GM23338 (cell line): ENCODE measurements at regions not wholly inside any gene's neighbourhood (a gene's known extent, or its start where the extent isn't known, plus 50 kb on each side); places are given as distances from the start of the nearest gene placed in this dataset.

Experiments used
- ATAC-seq: fragments of 200-7000 bp; cut with Tn5 transposase; 3 replicates; pipeline ENCODE4 v1.9.1; 2020
- DNase-seq: peaks from one replicate; pipeline ENCODE4 v3.0.0-alpha.2; 2015; ENCODE audit warnings: low spot score
- H2AFZ ChIP-seq: fragments of 200-600 bp; sonication (generic); 2 replicates; pipeline ENCODE4 v1.8.0; 2016; ENCODE audit warnings: antibody characterized with exemption, mild to moderate bottlenecking, moderate library complexity
- H3F3A ChIP-seq: fragments of 200-600 bp; sonication (generic); replicated peaks from 2 replicates; pipeline ENCODE4 v1.8.0; 2017; ENCODE audit warnings: antibody characterized with exemption, mixed run types, low read depth
- H3K27ac ChIP-seq: fragments of 200-600 bp; sonication (generic); 2 replicates; pipeline ENCODE4 v1.6.1; 2016; ENCODE audit warnings: low read depth
- H3K27me3 ChIP-seq: fragments of 200-600 bp; sonication (generic); 2 replicates; pipeline ENCODE4 v1.8.0; 2016; ENCODE audit warnings: mild to moderate bottlenecking, mixed run types, moderate library complexity; ENCODE audit not compliant: insufficient read depth
- H3K36me3 ChIP-seq: fragments of 200-600 bp; sonication (generic); 2 replicates; pipeline ENCODE4 v1.8.0; 2016; ENCODE audit warnings: mild to moderate bottlenecking; ENCODE audit not compliant: insufficient read depth
- H3K4me1 ChIP-seq: fragments of 200-600 bp; sonication (generic); 2 replicates; pipeline ENCODE4 v1.8.0; 2016; ENCODE audit warnings: mild to moderate bottlenecking, moderate library complexity; ENCODE audit not compliant: insufficient read depth
- H3K4me2 ChIP-seq: fragments of 200-600 bp; sonication (generic); 2 replicates; pipeline ENCODE4 v1.7.1; 2017; ENCODE audit warnings: mixed run types
- H3K4me3 ChIP-seq: fragments of 200-600 bp; sonication (generic); 2 replicates; pipeline ENCODE4 v1.6.1; 2016; ENCODE audit warnings: mixed run types
- H3K79me2 ChIP-seq: fragments of 200-600 bp; sonication (generic); replicated peaks from 2 replicates; pipeline ENCODE4 v1.8.0; 2017; ENCODE audit warnings: mild to moderate bottlenecking; ENCODE audit not compliant: insufficient read depth
- H3K9me2 ChIP-seq: fragments of 200-600 bp; sonication (generic); 2 replicates; pipeline ENCODE4 v1.8.0; 2017; ENCODE audit not compliant: insufficient read depth
- H4K20me1 ChIP-seq: fragments of 200-600 bp; sonication (generic); replicated peaks from 2 replicates; pipeline ENCODE4 v1.8.0; 2017; ENCODE audit warnings: mild to moderate bottlenecking; ENCODE audit not compliant: insufficient read depth
- H3K27ac Mint-ChIP-seq: 2 replicates; pipeline ENCODE4 v1.8.0; 2020; ENCODE audit warnings: inconsistent platforms, mild to moderate bottlenecking, moderate library complexity, mixed read lengths
- H3K27me3 Mint-ChIP-seq: 3 replicates; pipeline ENCODE4 v1.8.0; 2022; ENCODE audit warnings: low read depth, mild to moderate bottlenecking, moderate library complexity, mixed read lengths, inconsistent platforms; ENCODE audit not compliant: insufficient read depth, poor library complexity
- H3K36me3 Mint-ChIP-seq: 3 replicates; pipeline ENCODE4 v1.8.0; 2021; ENCODE audit warnings: low read depth, mild to moderate bottlenecking, inconsistent platforms, moderate library complexity, mixed read lengths
- H3K4me1 Mint-ChIP-seq: 3 replicates; pipeline ENCODE4 v1.8.0; 2020; ENCODE audit warnings: mild to moderate bottlenecking, inconsistent platforms, mixed read lengths
- H3K4me3 Mint-ChIP-seq: 3 replicates; pipeline ENCODE4 v1.8.0; 2021; ENCODE audit warnings: moderate library complexity, mild to moderate bottlenecking, inconsistent platforms, mixed read lengths
- H3K9me3 Mint-ChIP-seq: 3 replicates; pipeline ENCODE4 v1.8.0; 2020; ENCODE audit warnings: moderate library complexity, mild to moderate bottlenecking, inconsistent platforms, mixed read lengths
- JUNB ChIP-seq: IDR thresholded peaks from one replicate; pipeline ENCODE4 v1.6.1; 2016; ENCODE audit warnings: antibody characterized with exemption; ENCODE audit not compliant: unreplicated experiment
- NANOG ChIP-seq: IDR thresholded peaks from 2 replicates; pipeline ENCODE4 v1.6.1; 2016; ENCODE audit warnings: antibody characterized with exemption, borderline replicate concordance
- POLR2AphosphoS5 ChIP-seq: IDR thresholded peaks from 2 replicates; pipeline ENCODE4 v1.6.1; 2016; ENCODE audit warnings: antibody characterized with exemption, low read depth
- STAT1 ChIP-seq: IDR thresholded peaks from one replicate; pipeline ENCODE4 v1.6.1; 2016; ENCODE audit warnings: antibody characterized with exemption; ENCODE audit not compliant: unreplicated experiment
- ZNF114 ChIP-seq: fragments of 250-450 bp; sonication (Bioruptor Pico); IDR thresholded peaks from 2 replicates; pipeline ENCODE4 v1.5.0; 2020; ENCODE audit warnings: mild to moderate bottlenecking, moderate library complexity
- ZNF331 ChIP-seq: fragments of 250-450 bp; sonication (Bioruptor Pico); IDR thresholded peaks from 2 replicates; pipeline ENCODE4 v1.5.0; 2020; ENCODE audit warnings: low read depth, mild to moderate bottlenecking, moderate library complexity
- TF ChIP-seq, protein P1 (sequence below), 2 experiments: fragments of 200-600 bp in 1 of 2; sonication (generic) in 1 of 2; conservative IDR thresholded peaks; 2 replicates each; pipeline versions ENCODE4 v1.5.1 to v1.6.1; 2016 to 2017; ENCODE audit warnings: antibody characterized with exemption in 2 of 2, low read depth in 2 of 2, mild to moderate bottlenecking in 2 of 2, moderate library complexity in 1 of 2
- TF ChIP-seq, protein P2 (sequence below): IDR thresholded peaks from 2 replicates; pipeline ENCODE4 v1.6.1; 2016; ENCODE audit warnings: antibody characterized with exemption
- TF ChIP-seq, protein P3 (sequence below): fragments of 250-450 bp; sonication (Bioruptor Pico); IDR thresholded peaks from 2 replicates; pipeline ENCODE4 v1.5.0; 2020; ENCODE audit warnings: mild to moderate bottlenecking, moderate library complexity

DNA sequence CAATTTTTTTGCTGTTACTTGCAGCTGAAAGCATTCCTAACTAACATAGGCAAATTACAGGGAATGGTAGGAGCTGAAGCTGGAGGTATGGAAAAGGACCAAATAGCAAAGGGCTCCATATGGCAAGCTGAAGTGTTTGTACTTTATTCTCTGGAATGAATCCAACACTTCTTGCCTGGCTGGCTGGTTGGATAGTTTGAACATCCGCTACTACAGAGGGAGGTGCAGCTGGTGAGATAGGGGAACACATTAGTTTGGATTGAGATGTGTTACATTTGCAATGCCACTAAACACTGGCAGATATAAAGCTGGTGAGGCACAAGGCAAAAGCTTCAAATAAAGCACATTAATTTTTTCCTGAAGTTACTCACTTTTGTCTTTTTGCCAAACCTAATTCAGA lies 291.5 kb downstream of the SP3 start (continued):
- TF ChIP-seq, protein P1, sequence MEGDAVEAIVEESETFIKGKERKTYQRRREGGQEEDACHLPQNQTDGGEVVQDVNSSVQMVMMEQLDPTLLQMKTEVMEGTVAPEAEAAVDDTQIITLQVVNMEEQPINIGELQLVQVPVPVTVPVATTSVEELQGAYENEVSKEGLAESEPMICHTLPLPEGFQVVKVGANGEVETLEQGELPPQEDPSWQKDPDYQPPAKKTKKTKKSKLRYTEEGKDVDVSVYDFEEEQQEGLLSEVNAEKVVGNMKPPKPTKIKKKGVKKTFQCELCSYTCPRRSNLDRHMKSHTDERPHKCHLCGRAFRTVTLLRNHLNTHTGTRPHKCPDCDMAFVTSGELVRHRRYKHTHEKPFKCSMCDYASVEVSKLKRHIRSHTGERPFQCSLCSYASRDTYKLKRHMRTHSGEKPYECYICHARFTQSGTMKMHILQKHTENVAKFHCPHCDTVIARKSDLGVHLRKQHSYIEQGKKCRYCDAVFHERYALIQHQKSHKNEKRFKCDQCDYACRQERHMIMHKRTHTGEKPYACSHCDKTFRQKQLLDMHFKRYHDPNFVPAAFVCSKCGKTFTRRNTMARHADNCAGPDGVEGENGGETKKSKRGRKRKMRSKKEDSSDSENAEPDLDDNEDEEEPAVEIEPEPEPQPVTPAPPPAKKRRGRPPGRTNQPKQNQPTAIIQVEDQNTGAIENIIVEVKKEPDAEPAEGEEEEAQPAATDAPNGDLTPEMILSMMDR (conservative IDR thresholded peaks at IDR 0.05; ENCODE audit: low read depth in 2 of 2) = no peak
- TF ChIP-seq ZNF331 (CRISPR knock-in tag) (no peak), ZNF114 (CRISPR knock-in tag) (no peak), NANOG (no peak)
- TF ChIP-seq, protein P2, sequence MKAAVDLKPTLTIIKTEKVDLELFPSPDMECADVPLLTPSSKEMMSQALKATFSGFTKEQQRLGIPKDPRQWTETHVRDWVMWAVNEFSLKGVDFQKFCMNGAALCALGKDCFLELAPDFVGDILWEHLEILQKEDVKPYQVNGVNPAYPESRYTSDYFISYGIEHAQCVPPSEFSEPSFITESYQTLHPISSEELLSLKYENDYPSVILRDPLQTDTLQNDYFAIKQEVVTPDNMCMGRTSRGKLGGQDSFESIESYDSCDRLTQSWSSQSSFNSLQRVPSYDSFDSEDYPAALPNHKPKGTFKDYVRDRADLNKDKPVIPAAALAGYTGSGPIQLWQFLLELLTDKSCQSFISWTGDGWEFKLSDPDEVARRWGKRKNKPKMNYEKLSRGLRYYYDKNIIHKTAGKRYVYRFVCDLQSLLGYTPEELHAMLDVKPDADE = no peak
- TF ChIP-seq, protein P3, sequence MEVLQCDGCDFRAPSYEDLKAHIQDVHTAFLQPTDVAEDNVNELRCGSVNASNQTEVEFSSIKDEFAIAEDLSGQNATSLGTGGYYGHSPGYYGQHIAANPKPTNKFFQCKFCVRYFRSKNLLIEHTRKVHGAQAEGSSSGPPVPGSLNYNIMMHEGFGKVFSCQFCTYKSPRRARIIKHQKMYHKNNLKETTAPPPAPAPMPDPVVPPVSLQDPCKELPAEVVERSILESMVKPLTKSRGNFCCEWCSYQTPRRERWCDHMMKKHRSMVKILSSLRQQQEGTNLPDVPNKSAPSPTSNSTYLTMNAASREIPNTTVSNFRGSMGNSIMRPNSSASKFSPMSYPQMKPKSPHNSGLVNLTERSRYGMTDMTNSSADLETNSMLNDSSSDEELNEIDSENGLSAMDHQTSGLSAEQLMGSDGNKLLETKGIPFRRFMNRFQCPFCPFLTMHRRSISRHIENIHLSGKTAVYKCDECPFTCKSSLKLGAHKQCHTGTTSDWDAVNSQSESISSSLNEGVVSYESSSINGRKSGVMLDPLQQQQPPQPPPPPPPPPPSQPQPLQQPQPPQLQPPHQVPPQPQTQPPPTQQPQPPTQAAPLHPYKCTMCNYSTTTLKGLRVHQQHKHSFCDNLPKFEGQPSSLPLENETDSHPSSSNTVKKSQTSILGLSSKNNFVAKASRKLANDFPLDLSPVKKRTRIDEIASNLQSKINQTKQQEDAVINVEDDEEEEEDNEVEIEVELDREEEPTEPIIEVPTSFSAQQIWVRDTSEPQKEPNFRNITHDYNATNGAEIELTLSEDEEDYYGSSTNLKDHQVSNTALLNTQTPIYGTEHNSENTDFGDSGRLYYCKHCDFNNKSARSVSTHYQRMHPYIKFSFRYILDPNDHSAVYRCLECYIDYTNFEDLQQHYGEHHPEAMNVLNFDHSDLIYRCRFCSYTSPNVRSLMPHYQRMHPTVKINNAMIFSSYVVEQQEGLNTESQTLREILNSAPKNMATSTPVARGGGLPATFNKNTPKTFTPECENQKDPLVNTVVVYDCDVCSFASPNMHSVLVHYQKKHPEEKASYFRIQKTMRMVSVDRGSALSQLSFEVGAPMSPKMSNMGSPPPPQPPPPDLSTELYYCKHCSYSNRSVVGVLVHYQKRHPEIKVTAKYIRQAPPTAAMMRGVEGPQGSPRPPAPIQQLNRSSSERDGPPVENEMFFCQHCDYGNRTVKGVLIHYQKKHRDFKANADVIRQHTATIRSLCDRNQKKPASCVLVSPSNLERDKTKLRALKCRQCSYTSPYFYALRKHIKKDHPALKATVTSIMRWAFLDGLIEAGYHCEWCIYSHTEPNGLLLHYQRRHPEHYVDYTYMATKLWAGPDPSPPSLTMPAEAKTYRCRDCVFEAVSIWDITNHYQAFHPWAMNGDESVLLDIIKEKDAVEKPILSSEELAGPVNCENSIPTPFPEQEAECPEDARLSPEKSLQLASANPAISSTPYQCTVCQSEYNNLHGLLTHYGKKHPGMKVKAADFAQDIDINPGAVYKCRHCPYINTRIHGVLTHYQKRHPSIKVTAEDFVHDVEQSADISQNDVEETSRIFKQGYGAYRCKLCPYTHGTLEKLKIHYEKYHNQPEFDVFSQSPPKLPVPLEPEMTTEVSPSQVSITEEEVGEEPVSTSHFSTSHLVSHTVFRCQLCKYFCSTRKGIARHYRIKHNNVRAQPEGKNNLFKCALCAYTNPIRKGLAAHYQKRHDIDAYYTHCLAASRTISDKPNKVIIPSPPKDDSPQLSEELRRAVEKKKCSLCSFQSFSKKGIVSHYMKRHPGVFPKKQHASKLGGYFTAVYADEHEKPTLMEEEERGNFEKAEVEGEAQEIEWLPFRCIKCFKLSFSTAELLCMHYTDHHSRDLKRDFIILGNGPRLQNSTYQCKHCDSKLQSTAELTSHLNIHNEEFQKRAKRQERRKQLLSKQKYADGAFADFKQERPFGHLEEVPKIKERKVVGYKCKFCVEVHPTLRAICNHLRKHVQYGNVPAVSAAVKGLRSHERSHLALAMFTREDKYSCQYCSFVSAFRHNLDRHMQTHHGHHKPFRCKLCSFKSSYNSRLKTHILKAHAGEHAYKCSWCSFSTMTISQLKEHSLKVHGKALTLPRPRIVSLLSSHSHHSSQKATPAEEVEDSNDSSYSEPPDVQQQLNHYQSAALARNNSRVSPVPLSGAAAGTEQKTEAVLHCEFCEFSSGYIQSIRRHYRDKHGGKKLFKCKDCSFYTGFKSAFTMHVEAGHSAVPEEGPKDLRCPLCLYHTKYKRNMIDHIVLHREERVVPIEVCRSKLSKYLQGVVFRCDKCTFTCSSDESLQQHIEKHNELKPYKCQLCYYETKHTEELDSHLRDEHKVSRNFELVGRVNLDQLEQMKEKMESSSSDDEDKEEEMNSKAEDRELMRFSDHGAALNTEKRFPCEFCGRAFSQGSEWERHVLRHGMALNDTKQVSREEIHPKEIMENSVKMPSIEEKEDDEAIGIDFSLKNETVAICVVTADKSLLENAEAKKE (CRISPR knock-in tag) = no peak

DNA sequence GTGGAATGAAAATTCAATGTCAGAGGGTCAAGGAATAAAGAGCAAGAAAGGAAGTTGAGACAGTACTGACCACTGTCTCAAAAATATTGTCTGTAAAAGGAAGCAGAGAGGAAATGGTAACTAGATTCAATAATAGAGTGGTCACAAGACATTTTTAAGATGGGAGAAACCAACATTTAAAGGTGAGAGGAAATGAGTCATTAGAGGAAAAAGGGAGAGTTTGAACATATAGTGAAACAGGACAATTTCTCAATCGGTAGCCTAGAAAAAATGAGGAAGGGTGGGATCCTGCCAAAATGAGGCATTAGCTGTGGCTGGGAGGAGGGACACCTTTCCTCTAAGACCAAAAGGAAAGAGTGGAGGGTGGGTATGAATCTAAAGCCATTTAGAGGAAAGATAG lies 288.5 kb downstream of the SP3 start:
- Histone ChIP-seq H3K4me2 (no peak overlapping the region), H3K4me3 (no peak overlapping the region), H3K27me3 (no peaks in the 10 kb centered on the region), H4K20me1 (no peaks in the 10 kb centered on the region), H3K27ac (no peak overlapping the region), H3K79me2 (no peaks in the 10 kb centered on the region), H3K36me3 (no peaks in the 10 kb centered on the region), H3K4me1 (no peaks in the 10 kb centered on the region), H2AFZ (no peak overlapping the region), H3F3A (no peaks in the 10 kb centered on the region), H3K9me2 (peaks cover 4% of the 10 kb centered on the region; the same call in 1 of the 2 replicates)
- Mint-ChIP-seq H3K4me1 (peaks cover 3% of the 10 kb centered on the region), H3K36me3 (no peaks in the 10 kb centered on the region), H3K27ac (no peak overlapping the region), H3K9me3 (peaks cover 9% of the 10 kb centered on the region; the same call in 2 of the 3 replicates), H3K27me3 (peaks cover 3% of the 10 kb centered on the region), H3K4me3 (no peak overlapping the region)
- TF ChIP-seq NANOG = no peak
- TF ChIP-seq ZNF114 (CRISPR knock-in tag) = no peak
- no peak for TF ChIP-seq JUNB
- no peak for TF ChIP-seq STAT1
- TF ChIP-seq POLR2AphosphoS5 = no peak
- no peak for ATAC-seq
- DNase-seq = no peak
